ENCODE measurements at regions not wholly inside any gene's neighbourhood (a gene's known extent, or its start where the extent isn't known, plus 50 kb on each side); places are given as distances from the start of the nearest gene placed in this dataset.

DNA sequence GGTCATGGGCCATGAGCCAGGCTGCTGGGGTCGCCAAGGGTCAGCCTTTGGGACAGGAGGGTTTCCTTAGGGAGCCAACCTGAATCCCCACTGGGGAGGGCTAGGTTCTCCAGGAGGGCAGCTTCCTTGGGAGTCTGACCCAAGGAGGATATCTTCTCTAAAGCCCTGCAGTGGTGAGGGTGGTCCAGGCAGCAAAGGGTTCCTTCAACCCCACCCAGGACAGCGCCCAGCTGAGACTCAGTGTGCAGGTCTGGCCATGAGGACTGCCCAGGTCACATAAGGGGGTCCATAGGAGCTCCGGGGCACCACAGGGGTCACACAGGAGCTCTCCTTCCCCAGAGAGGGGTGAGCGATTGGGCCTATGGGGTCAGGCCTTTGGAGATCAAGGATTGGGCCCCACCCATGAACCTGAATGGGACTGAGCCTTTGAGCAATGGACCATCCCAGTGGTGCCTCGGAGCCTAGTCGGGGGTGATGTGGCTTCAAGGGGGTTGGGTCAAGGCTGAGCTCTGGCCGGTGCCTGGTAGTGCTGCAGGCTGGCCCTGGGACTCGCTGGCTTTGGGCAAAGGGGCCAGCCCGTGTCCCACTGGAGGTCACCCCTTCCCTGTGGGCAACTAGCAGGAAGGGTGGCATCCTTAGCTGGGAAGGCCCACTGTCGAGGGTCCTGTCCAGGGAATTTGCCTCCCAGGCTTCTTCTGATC, 216.5 kb downstream of the SNRPN start:
- Mint-ChIP-seq H3K9me3 (ENCODE audit: unreplicated experiment) (peaks cover 18% of the 10 kb centered on the region), H3K27ac (ENCODE audit: unreplicated experiment) (no peak overlapping the region), H3K4me3 (ENCODE audit: unreplicated experiment) (no peak overlapping the region), H3K4me1 (ENCODE audit: low read depth, unreplicated experiment) (no peaks in the 10 kb centered on the region), H3K36me3 (ENCODE audit: insufficient read depth, unreplicated experiment) (no peaks in the 10 kb centered on the region), H3K27me3 (ENCODE audit: insufficient read depth, unreplicated experiment) (no peaks in the 10 kb centered on the region)
- intact Hi-C loops (cut with micrococcal nuclease; ENCODE audit: unreplicated experiment) = no loop called here
- no peak overlapping the region for H3K4me3 ChIP-seq (ENCODE audit: low read depth, low read length)
- peak in 1 of 2 experiments; percentile 19 for DNase-seq
- peaks cover 49% of the 10 kb centered on the region for H3K9me3 ChIP-seq
- POLR2A ChIA-PET = no interaction called here
- TF ChIP-seq, protein P1, sequence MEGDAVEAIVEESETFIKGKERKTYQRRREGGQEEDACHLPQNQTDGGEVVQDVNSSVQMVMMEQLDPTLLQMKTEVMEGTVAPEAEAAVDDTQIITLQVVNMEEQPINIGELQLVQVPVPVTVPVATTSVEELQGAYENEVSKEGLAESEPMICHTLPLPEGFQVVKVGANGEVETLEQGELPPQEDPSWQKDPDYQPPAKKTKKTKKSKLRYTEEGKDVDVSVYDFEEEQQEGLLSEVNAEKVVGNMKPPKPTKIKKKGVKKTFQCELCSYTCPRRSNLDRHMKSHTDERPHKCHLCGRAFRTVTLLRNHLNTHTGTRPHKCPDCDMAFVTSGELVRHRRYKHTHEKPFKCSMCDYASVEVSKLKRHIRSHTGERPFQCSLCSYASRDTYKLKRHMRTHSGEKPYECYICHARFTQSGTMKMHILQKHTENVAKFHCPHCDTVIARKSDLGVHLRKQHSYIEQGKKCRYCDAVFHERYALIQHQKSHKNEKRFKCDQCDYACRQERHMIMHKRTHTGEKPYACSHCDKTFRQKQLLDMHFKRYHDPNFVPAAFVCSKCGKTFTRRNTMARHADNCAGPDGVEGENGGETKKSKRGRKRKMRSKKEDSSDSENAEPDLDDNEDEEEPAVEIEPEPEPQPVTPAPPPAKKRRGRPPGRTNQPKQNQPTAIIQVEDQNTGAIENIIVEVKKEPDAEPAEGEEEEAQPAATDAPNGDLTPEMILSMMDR (IDR thresholded peaks at IDR 0.05; ENCODE audit: insufficient read depth in 1 of 2, low read depth in 1 of 2, low read length in 1 of 2, severe bottlenecking in 1 of 2, unreplicated experiment in 1 of 2) = no peak
- BruUV-seq (replicated peaks) = no TSS peak
- no peaks in the 10 kb centered on the region for H3K4me1 ChIP-seq
- CTCF ChIA-PET = no interaction called here
- H3K27me3 ChIP-seq (replicated peaks; ENCODE audit: control insufficient read depth, insufficient read depth, low read length) = no peaks in the 10 kb centered on the region
- no peaks in the 10 kb centered on the region; the same call in 1 of the 2 replicates for H3K36me3 ChIP-seq (ENCODE audit: control insufficient read depth, insufficient read depth, low read length)

- Histone ChIP-seq H3K36me3 (ENCODE audit: control insufficient read depth, insufficient read depth, low read length) (no peaks in the 10 kb centered on the region; the same call in 1 of the 2 replicates), H3K27me3 (replicated peaks; ENCODE audit: control insufficient read depth, insufficient read depth, low read length) (no peaks in the 10 kb centered on the region), H3K4me1 (no peaks in the 10 kb centered on the region), H3K9me3 (peaks cover 57% of the 10 kb centered on the region), H3K4me3 (ENCODE audit: low read depth, low read length) (no peak overlapping the region)
- no TSS peak for BruUV-seq (replicated peaks)
- Mint-ChIP-seq H3K27ac (ENCODE audit: unreplicated experiment) (no peak overlapping the region), H3K27me3 (ENCODE audit: insufficient read depth, unreplicated experiment) (no peaks in the 10 kb centered on the region), H3K4me1 (ENCODE audit: low read depth, unreplicated experiment) (no peaks in the 10 kb centered on the region), H3K9me3 (ENCODE audit: unreplicated experiment) (peaks cover 18% of the 10 kb centered on the region), H3K36me3 (ENCODE audit: insufficient read depth, unreplicated experiment) (no peaks in the 10 kb centered on the region), H3K4me3 (ENCODE audit: unreplicated experiment) (no peak overlapping the region)
- CTCF ChIA-PET = no interaction called here
- peak in 1 of 2 experiments; percentile 22 for DNase-seq
- POLR2A ChIA-PET = no interaction called here
- intact Hi-C loops (cut with micrococcal nuclease; ENCODE audit: unreplicated experiment) = no loop called here
- TF ChIP-seq, protein P1 (IDR thresholded peaks at IDR 0.05; ENCODE audit: insufficient read depth in 1 of 2, low read depth in 1 of 2, low read length in 1 of 2, severe bottlenecking in 1 of 2, unreplicated experiment in 1 of 2) = no peak
These were observed 217.3 kb downstream of the SNRPN start for GRCh38 chr15:25171856-25172687.

DNA sequence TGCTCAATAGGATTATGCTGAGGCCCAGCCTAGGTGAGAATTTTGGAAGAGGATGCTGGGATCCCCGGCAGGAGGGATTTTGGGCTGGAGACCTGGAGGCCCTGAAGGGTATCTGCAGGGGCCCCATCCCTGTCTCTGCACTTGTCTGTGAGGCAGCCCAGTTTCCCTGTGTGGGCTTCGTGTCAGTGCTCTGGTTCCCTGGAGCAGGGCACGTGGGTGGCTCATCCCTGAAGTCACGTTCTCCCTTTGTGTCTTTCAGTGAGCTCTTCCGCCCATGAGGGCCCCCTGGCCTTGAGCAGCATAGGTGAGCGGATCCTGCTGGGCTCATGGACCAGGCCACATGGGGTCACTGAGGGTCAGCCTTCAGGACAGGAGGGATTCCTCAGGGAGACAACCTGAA, 217.9 kb downstream of the SNRPN start:
- Histone ChIP-seq H3K36me3 (ENCODE audit: control insufficient read depth, insufficient read depth, low read length) (no peaks in the 10 kb centered on the region; the same call in 1 of the 2 replicates), H3K9me3 (peaks cover 63% of the 10 kb centered on the region), H3K4me1 (no peaks in the 10 kb centered on the region), H3K27me3 (replicated peaks; ENCODE audit: control insufficient read depth, insufficient read depth, low read length) (no peaks in the 10 kb centered on the region), H3K4me3 (ENCODE audit: low read depth, low read length) (no peak overlapping the region)
- BruUV-seq (replicated peaks) = no TSS peak
- no peak overlapping the region for H3K27ac Mint-ChIP-seq (ENCODE audit: unreplicated experiment)
- intact Hi-C loops (cut with micrococcal nuclease; ENCODE audit: unreplicated experiment) = no loop called here
- H3K27me3 Mint-ChIP-seq (ENCODE audit: insufficient read depth, unreplicated experiment) = no peaks in the 10 kb centered on the region
- CTCF ChIA-PET = no interaction called here
- TF ChIP-seq, protein P1 (IDR thresholded peaks at IDR 0.05; ENCODE audit: insufficient read depth in 1 of 2, low read depth in 1 of 2, low read length in 1 of 2, severe bottlenecking in 1 of 2, unreplicated experiment in 1 of 2) = no peak
- POLR2A ChIA-PET = no interaction called here
- H3K4me1 Mint-ChIP-seq (ENCODE audit: low read depth, unreplicated experiment) = no peaks in the 10 kb centered on the region
- no peaks in the 10 kb centered on the region for H3K36me3 Mint-ChIP-seq (ENCODE audit: insufficient read depth, unreplicated experiment)
- no peak overlapping the region for H3K4me3 Mint-ChIP-seq (ENCODE audit: unreplicated experiment)
- peak in 1 of 2 experiments; percentile 21 for DNase-seq
- peaks cover 18% of the 10 kb centered on the region for H3K9me3 Mint-ChIP-seq (ENCODE audit: unreplicated experiment)
